Suprapubic skin (tissue), 4 donors: ENCODE measurements at regions not wholly inside any gene's neighbourhood (a gene's known extent, or its start where the extent isn't known, plus 50 kb on each side); places are given as distances from the start of the nearest gene placed in this dataset.

ENCODE experiments used
- DNase-seq, 2 donors: peaks; one replicate each; pipeline ENCODE4 v3.0.0-alpha.2; 2019; ENCODE audit warnings: low spot score in 2 of 2
- H3K27ac ChIP-seq: fragments of 200-600 bp; sonication (generic); one replicate; pipeline ENCODE4 v1.5.1; 2019
- H3K27me3 ChIP-seq: fragments of 200-600 bp; sonication (generic); one replicate; pipeline ENCODE4 v1.5.1; 2019
- H3K36me3 ChIP-seq: fragments of 200-600 bp; sonication (generic); one replicate; pipeline ENCODE4 v1.5.1; 2019
- H3K4me1 ChIP-seq: fragments of 200-600 bp; sonication (generic); one replicate; pipeline ENCODE4 v1.5.1; 2019
- H3K4me3 ChIP-seq: fragments of 200-600 bp; sonication (generic); one replicate; pipeline ENCODE4 v1.5.1; 2019; ENCODE audit warnings: mild to moderate bottlenecking
- H3K9me3 ChIP-seq: fragments of 200-600 bp; sonication (generic); one replicate; pipeline ENCODE4 v1.5.1; 2019
- EP300 ChIP-seq: sonication (generic); formaldehyde crosslinking; IDR thresholded peaks from one replicate; pipeline ENCODE4 v1.6.1; 2017; ENCODE audit warnings: antibody characterized with exemption
- POLR2A ChIP-seq, 2 donors: fragments of 450-650 bp; IDR thresholded peaks; one replicate each; pipeline ENCODE4 v1.6.1; 2017; ENCODE audit warnings: antibody characterized with exemption in 2 of 2, mild to moderate bottlenecking in 2 of 2, moderate library complexity in 2 of 2
- POLR2AphosphoS5 ChIP-seq, 3 donors: sonication (generic); formaldehyde crosslinking; IDR thresholded peaks; one replicate each; pipeline ENCODE4 v1.6.1; 2017; ENCODE audit warnings: antibody characterized with exemption in 3 of 3
- WGBS: methylation state at CpG from one replicate; pipeline ENCODE4 v1.1.5; 2018; 5-methylcytosine and 5-hydroxymethylcytosine counted together
- TF ChIP-seq, protein P1 (sequence below), 2 donors: fragments of 200-600 bp in 1 of 2; fragments of 450-650 bp in 1 of 2; sonication (generic) in 1 of 2; IDR thresholded peaks; one replicate each; pipeline ENCODE4 v1.5.1; 2016 to 2019; ENCODE audit warnings: antibody characterized with exemption in 2 of 2, mild to moderate bottlenecking in 1 of 2, moderate library complexity in 1 of 2

DNA sequence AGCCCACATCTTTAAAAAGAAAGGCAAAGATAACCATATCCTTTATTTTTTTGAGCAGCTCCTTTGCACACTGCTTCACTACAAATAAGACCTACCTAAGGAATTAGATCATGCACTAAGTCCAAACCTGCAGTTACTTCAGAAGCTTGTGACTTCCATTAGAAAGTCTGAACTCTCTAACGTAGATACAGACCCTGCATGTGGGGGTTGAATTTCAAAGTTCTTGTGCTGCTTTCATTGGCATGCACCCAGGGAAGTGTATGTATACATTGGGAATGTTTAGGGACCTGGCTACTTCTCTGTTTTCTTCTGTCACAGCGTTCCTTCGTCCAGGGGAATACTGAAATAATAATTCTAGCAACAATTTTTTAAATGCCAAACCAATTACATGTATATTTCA lies 185.2 kb upstream of the IL12A start:
- Histone ChIP-seq H3K4me3 (no peak overlapping the region), H3K4me1 (peaks cover 35% of the 10 kb centered on the region), H3K36me3 (no peaks in the 10 kb centered on the region), H3K9me3 (no peaks in the 10 kb centered on the region), H3K27me3 (no peaks in the 10 kb centered on the region), H3K27ac (no peak overlapping the region)
- 92% methylated on average over 3 of the region's 3 CpGs for WGBS
- no peak for TF ChIP-seq EP300
- no peak for TF ChIP-seq POLR2AphosphoS5 (IDR thresholded peaks at IDR 0.05)
- TF ChIP-seq, protein P1, sequence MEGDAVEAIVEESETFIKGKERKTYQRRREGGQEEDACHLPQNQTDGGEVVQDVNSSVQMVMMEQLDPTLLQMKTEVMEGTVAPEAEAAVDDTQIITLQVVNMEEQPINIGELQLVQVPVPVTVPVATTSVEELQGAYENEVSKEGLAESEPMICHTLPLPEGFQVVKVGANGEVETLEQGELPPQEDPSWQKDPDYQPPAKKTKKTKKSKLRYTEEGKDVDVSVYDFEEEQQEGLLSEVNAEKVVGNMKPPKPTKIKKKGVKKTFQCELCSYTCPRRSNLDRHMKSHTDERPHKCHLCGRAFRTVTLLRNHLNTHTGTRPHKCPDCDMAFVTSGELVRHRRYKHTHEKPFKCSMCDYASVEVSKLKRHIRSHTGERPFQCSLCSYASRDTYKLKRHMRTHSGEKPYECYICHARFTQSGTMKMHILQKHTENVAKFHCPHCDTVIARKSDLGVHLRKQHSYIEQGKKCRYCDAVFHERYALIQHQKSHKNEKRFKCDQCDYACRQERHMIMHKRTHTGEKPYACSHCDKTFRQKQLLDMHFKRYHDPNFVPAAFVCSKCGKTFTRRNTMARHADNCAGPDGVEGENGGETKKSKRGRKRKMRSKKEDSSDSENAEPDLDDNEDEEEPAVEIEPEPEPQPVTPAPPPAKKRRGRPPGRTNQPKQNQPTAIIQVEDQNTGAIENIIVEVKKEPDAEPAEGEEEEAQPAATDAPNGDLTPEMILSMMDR (IDR thresholded peaks at IDR 0.05): no peak
- no peak for TF ChIP-seq POLR2A (IDR thresholded peaks at IDR 0.05)
- DNase-seq: no peak

DNA sequence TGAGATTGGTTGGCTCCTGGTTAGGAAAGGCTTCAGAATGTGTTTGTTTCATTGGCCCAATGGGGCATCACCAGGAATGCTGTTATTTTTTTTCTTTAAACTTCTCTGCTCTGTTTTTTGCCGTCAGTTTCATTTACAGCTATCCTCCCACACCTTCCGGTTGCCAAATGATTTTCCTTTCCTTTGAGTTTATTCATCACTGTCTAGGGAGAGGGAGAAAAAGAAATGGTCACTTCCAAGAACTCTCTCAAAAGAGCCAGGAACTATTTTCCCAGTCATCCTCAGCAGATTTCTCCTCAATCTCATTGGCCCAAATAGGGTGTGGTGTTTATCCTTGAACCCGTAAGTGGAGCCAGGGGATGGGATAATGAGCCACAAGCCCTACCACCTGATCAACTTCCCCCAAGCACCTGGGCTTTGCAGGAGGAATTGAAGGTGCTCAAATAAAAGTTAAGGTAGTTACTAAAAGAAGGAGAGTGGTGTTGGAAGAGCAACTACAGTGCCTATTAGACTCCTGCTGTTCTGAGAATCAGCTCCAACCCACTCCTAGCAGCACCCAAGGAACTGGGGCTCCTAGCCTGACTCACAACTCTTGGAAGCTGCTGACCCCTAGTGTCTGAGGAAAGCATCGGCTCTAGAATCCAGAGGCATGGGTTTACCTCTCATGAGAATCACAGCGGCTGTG lies 183.8 kb upstream of the IL12A start:
- no peaks in the 10 kb centered on the region for H3K36me3 ChIP-seq
- no peak for DNase-seq
- H3K9me3 ChIP-seq: no peaks in the 10 kb centered on the region
- H3K27me3 ChIP-seq: no peaks in the 10 kb centered on the region
- peaks cover 29% of the 10 kb centered on the region for H3K4me1 ChIP-seq
- no peak overlapping the region for H3K27ac ChIP-seq
- H3K4me3 ChIP-seq: no peak overlapping the region
- WGBS: 37% methylated on average over 5 of the region's 5 CpGs
- TF ChIP-seq, protein P1 (IDR thresholded peaks at IDR 0.05): peak; percentile 51 to 80
- TF ChIP-seq POLR2A (IDR thresholded peaks at IDR 0.05): no peak

DNA sequence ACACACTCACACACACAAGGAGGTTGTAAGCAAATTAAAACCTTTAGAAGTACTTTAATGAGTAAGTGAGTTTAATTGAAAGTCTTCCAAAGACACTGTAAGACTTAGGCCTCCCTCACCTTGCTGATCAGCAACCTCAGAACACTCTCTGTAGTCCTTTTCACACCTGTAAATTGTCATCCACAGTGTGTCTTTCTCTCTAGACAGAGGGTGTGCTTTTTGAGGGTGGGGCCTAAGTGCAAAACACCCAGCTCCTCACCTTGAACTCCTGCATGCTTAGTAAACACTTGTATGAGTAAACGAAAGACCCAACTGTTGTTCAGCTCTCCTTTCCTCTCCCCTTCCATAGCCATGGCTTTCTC lies 183.2 kb upstream of the IL12A start:
- 95% methylated on average over 1 of the region's 1 CpG for WGBS
- no peak overlapping the region for H3K27ac ChIP-seq

DNA sequence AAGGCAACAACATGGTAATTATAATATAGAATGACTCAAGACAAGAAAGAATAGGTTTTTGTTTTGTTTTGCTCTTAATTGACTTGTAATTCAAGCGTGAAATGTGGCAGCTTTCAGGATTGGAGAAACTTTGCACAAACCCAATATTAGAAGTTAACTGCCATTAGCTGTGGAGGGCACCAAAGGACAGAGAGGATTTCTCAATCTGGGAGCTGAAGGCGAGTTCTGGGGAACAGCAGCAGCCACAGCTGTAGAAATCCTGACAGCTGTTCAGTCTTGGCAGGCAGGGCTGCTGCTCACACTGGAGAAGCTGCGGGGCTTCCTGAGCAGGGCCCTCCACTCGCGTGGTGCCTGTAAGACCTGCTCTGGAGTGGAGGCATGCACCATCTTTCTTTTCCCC lies 182.2 kb upstream of the IL12A start:
- 56% methylated on average over 5 of the region's 5 CpGs for WGBS
- Histone ChIP-seq H3K27me3 (no peaks in the 10 kb centered on the region), H3K4me1 (peaks cover 29% of the 10 kb centered on the region), H3K4me3 (no peak overlapping the region), H3K36me3 (no peaks in the 10 kb centered on the region), H3K9me3 (no peaks in the 10 kb centered on the region), H3K27ac (no peak overlapping the region)
- no peak for DNase-seq
- TF ChIP-seq, protein P1 (IDR thresholded peaks at IDR 0.05): no peak
- TF ChIP-seq EP300: no peak
- TF ChIP-seq POLR2AphosphoS5 (IDR thresholded peaks at IDR 0.05): no peak
- no peak for TF ChIP-seq POLR2A (IDR thresholded peaks at IDR 0.05)

More for the DNA sequence above, 183.2 kb upstream of the IL12A start:
- DNase-seq: no peak
- peaks cover 29% of the 10 kb centered on the region for H3K4me1 ChIP-seq
- TF ChIP-seq EP300 (no peak), POLR2AphosphoS5 (IDR thresholded peaks at IDR 0.05) (no peak), POLR2A (IDR thresholded peaks at IDR 0.05) (no peak)
- TF ChIP-seq, protein P1 (IDR thresholded peaks at IDR 0.05): no peak
- H3K36me3 ChIP-seq: no peaks in the 10 kb centered on the region
- no peaks in the 10 kb centered on the region for H3K27me3 ChIP-seq
- no peaks in the 10 kb centered on the region for H3K9me3 ChIP-seq
- no peak overlapping the region for H3K4me3 ChIP-seq

DNA sequence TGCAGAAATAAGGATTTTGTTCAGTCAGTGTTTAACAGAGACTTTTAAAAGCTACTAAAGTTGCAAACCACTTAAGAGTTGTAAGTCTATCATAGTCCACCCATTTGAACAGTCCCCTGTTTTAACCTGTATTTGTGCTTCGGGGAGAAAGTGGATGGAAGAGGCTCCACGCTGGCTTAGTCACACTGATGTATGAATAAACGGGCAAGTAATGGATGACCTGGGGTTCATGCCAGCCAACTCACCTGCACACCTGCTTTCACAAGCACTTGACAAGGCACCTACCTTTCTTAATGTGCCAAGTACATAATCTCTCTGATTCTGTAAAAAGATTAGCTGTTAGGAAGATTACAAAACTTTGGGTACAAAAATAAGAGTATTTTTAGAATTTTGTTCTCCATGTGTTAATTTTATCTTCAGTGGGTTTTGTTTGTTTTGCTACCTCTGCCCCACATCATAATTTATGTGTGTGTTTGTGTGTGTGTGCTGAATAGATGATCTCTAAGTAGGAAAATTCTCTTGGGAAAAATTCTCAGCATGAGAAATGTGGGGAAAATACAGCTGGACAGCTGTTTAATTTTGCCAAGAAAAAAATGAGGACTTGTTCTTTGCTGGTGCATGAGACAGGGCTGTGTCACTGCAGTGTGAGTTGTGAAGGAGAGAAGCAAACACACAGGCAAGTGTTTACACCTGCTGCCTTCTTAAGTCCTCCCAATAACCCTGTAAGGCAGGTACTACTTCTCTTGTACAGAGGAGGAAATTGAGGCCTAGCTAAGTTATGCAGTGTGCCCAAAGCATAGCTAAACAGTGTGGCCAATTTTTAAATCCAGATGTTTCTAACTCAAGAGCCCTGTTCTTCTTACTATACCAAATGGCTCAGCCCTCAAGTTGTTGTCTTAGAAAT lies 181.2 kb upstream of the IL12A start:
- H3K4me3 ChIP-seq: no peak overlapping the region

More for the DNA sequence above, 181.2 kb upstream of the IL12A start:
- DNase-seq: no peak
- 49% methylated on average over 3 of the region's 3 CpGs for WGBS
- Histone ChIP-seq H3K36me3 (no peaks in the 10 kb centered on the region), H3K9me3 (no peaks in the 10 kb centered on the region), H3K27me3 (no peaks in the 10 kb centered on the region), H3K4me1 (peaks cover 29% of the 10 kb centered on the region), H3K27ac (no peak overlapping the region)
- no peak for TF ChIP-seq POLR2AphosphoS5 (IDR thresholded peaks at IDR 0.05)
- TF ChIP-seq, protein P1 (IDR thresholded peaks at IDR 0.05): no peak
- no peak for TF ChIP-seq EP300
- no peak for TF ChIP-seq POLR2A (IDR thresholded peaks at IDR 0.05)
